ENCODE measurements at regions not wholly inside any gene's neighbourhood (a gene's known extent, or its start where the extent isn't known, plus 50 kb on each side); places are given as distances from the start of the nearest gene placed in this dataset.

DNA sequence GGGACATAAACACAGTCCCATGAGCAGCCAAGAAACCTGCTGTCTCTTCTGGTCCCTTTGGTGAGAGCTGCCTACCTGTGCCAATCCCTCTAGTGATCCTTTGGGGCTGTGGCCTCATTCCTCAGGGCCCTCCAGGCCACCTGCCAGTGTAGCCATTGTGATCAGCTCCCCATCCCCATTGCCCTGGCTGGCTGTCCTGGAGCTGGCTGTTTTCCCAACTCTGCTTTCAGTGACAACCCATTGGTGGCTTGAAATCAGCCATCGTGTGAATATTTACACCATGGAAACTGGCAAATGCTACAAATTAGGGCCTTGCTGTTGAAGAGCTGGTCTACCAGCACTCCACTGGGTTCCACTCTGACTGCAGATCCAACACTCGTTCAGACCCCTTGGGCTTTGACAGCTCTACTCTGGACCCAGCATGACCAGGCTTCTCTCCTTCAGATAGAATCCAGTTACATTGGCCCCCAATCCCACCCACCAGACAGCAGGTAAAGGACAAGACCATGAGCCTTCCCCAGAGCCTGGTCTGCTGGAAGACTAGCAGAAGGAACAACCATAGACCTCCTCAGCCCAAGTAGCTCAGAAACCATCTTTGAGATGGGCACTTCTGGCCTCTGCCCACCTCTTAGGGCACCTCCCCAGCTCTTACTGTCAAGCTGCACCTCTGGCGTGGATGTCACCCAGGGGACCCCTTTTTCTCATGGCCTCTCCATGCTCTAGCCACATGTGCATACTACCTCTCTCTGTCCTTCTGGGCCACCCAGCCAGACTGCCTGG, 69.2 kb upstream of the NEK6 start:
- Histone ChIP-seq H3K27ac (ENCODE audit: low read length) (no peak overlapping the region), H4K20me1 (ENCODE audit: insufficient read depth, low read length) (no peaks in the 10 kb centered on the region), H3K4me3 (ENCODE audit: low read depth in 1 of 2, low read length in 2 of 2) (no peak overlapping the region), H3K27me3 (ENCODE audit: insufficient read depth, low read length, poor library complexity) (no peaks in the 10 kb centered on the region), H3K9me3 (ENCODE audit: insufficient read depth, low read length, severe bottlenecking) (no peaks in the 10 kb centered on the region), H3K79me2 (ENCODE audit: insufficient read depth, low read length) (no peaks in the 10 kb centered on the region), H3K4me2 (ENCODE audit: insufficient read depth, low read length) (no peak overlapping the region), H3K9ac (ENCODE audit: low read depth, low read length) (no peak overlapping the region), H3K4me1 (ENCODE audit: insufficient read depth, low read length) (no peaks in the 10 kb centered on the region), H2AFZ (ENCODE audit: low read depth, low read length) (no peak overlapping the region), H3K36me3 (ENCODE audit: insufficient read depth, low read length) (no peaks in the 10 kb centered on the region)
- no peak for TF ChIP-seq EZH2 (IDR thresholded peaks at IDR 0.05; ENCODE audit: borderline replicate concordance, low read depth, low read length, severe bottlenecking)
- TF ChIP-seq, protein P1, sequence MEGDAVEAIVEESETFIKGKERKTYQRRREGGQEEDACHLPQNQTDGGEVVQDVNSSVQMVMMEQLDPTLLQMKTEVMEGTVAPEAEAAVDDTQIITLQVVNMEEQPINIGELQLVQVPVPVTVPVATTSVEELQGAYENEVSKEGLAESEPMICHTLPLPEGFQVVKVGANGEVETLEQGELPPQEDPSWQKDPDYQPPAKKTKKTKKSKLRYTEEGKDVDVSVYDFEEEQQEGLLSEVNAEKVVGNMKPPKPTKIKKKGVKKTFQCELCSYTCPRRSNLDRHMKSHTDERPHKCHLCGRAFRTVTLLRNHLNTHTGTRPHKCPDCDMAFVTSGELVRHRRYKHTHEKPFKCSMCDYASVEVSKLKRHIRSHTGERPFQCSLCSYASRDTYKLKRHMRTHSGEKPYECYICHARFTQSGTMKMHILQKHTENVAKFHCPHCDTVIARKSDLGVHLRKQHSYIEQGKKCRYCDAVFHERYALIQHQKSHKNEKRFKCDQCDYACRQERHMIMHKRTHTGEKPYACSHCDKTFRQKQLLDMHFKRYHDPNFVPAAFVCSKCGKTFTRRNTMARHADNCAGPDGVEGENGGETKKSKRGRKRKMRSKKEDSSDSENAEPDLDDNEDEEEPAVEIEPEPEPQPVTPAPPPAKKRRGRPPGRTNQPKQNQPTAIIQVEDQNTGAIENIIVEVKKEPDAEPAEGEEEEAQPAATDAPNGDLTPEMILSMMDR (IDR thresholded peaks at IDR 0.05; ENCODE audit: borderline replicate concordance, extremely low read depth, low read length, poor library complexity, severe bottlenecking) = no peak
- DNase-seq (no peak), ATAC-seq (ENCODE audit: insufficient read depth, low read depth) (no peak)

- no peaks in the 10 kb centered on the region for H3K9me3 ChIP-seq (ENCODE audit: insufficient read depth, low read length, severe bottlenecking)
- no peak overlapping the region for H3K4me3 ChIP-seq (ENCODE audit: low read depth in 1 of 2, low read length in 2 of 2)
- H3K4me2 ChIP-seq (ENCODE audit: insufficient read depth, low read length) = no peak overlapping the region
- no peak for DNase-seq
- no peak overlapping the region for H3K9ac ChIP-seq (ENCODE audit: low read depth, low read length)
- no peaks in the 10 kb centered on the region for H4K20me1 ChIP-seq (ENCODE audit: insufficient read depth, low read length)
- no peak overlapping the region for H3K27ac ChIP-seq (ENCODE audit: low read length)
- ATAC-seq (ENCODE audit: insufficient read depth, low read depth) = no peak
- no peaks in the 10 kb centered on the region for H3K79me2 ChIP-seq (ENCODE audit: insufficient read depth, low read length)
- H2AFZ ChIP-seq (ENCODE audit: low read depth, low read length) = no peak overlapping the region
- no peaks in the 10 kb centered on the region for H3K4me1 ChIP-seq (ENCODE audit: insufficient read depth, low read length)
- no peaks in the 10 kb centered on the region for H3K36me3 ChIP-seq (ENCODE audit: insufficient read depth, low read length)
- TF ChIP-seq, protein P1 (IDR thresholded peaks at IDR 0.05; ENCODE audit: borderline replicate concordance, extremely low read depth, low read length, poor library complexity, severe bottlenecking) = no peak
- no peak for TF ChIP-seq EZH2 (IDR thresholded peaks at IDR 0.05; ENCODE audit: borderline replicate concordance, low read depth, low read length, severe bottlenecking)
- no peaks in the 10 kb centered on the region for H3K27me3 ChIP-seq (ENCODE audit: insufficient read depth, low read length, poor library complexity)
Observed at GRCh38 chr9:124190761-124191160, 67.0 kb upstream of the NEK6 start.

- Histone ChIP-seq H3K4me2 (ENCODE audit: insufficient read depth, low read length) (no peak overlapping the region), H3K4me3 (ENCODE audit: low read depth in 1 of 2, low read length in 2 of 2) (no peak overlapping the region), H4K20me1 (ENCODE audit: insufficient read depth, low read length) (no peaks in the 10 kb centered on the region), H3K27me3 (ENCODE audit: insufficient read depth, low read length, poor library complexity) (no peaks in the 10 kb centered on the region), H3K9ac (ENCODE audit: low read depth, low read length) (no peak overlapping the region), H3K4me1 (ENCODE audit: insufficient read depth, low read length) (no peaks in the 10 kb centered on the region), H3K36me3 (ENCODE audit: insufficient read depth, low read length) (no peaks in the 10 kb centered on the region), H3K79me2 (ENCODE audit: insufficient read depth, low read length) (no peaks in the 10 kb centered on the region), H3K27ac (ENCODE audit: low read length) (no peak overlapping the region), H3K9me3 (ENCODE audit: insufficient read depth, low read length, severe bottlenecking) (no peaks in the 10 kb centered on the region), H2AFZ (ENCODE audit: low read depth, low read length) (no peak overlapping the region)
- DNase-seq = no peak
- no peak for TF ChIP-seq EZH2 (IDR thresholded peaks at IDR 0.05; ENCODE audit: borderline replicate concordance, low read depth, low read length, severe bottlenecking)
- TF ChIP-seq, protein P1 (IDR thresholded peaks at IDR 0.05; ENCODE audit: borderline replicate concordance, extremely low read depth, low read length, poor library complexity, severe bottlenecking) = no peak
- ATAC-seq (ENCODE audit: insufficient read depth, low read depth) = no peak
Observed at GRCh38 chr9:124191691-124192395, 65.9 kb upstream of the NEK6 start.
